Activated CD8-positive, alpha-beta T cell treated with anti-CD3 and anti-CD28 coated beads for 36 hours (primary cell): ENCODE measurements at regions not wholly inside any gene's neighbourhood (a gene's known extent, or its start where the extent isn't known, plus 50 kb on each side); places are given as distances from the start of the nearest gene placed in this dataset.

Source experiments
- ATAC-seq: fragments of 200-7000 bp; cut with Tn5 transposase; one replicate; pipeline ENCODE4 v1.10.0; 2021; ENCODE audit warnings: mild to moderate bottlenecking, moderate library complexity
- CTCF ChIA-PET: fragments of 350-600 bp; sonication (Branson Sonifier 250); formaldehyde crosslinking; loops from one replicate; lab custom pipeline; 2021; ENCODE audit warnings: antibody characterized with exemption; lab: Charles Lee
- POLR2A ChIA-PET: fragments of 350-600 bp; sonication (Branson Sonifier 250); formaldehyde crosslinking; loops from one replicate; lab custom pipeline; 2021; ENCODE audit warnings: antibody characterized with exemption; lab: Charles Lee
- DNase-seq: peaks from one replicate; pipeline ENCODE4 v3.0.0-alpha.2; 2020
- H3K27ac Mint-ChIP-seq: one replicate; pipeline ENCODE4 v1.8.0; 2021; ENCODE audit warnings: mild to moderate bottlenecking, mixed read lengths
- H3K27me3 Mint-ChIP-seq: one replicate; pipeline ENCODE4 v1.8.0; 2021; ENCODE audit warnings: mixed read lengths
- H3K36me3 Mint-ChIP-seq: one replicate; pipeline ENCODE4 v1.8.0; 2021; ENCODE audit warnings: low read depth, mixed read lengths
- H3K4me1 Mint-ChIP-seq: one replicate; pipeline ENCODE4 v1.8.0; 2021; ENCODE audit warnings: low read depth, mixed read lengths
- H3K4me3 Mint-ChIP-seq: one replicate; pipeline ENCODE4 v1.8.0; 2021; ENCODE audit warnings: mild to moderate bottlenecking, moderate library complexity, mixed read lengths
- H3K9me3 Mint-ChIP-seq: one replicate; pipeline ENCODE4 v1.8.0; 2021; ENCODE audit warnings: mixed read lengths
- intact Hi-C: fragments of 100-400 bp; cut with micrococcal nuclease; formaldehyde crosslinking; loops from one replicate; pipeline ENCODE4 v1.10.0; 2022
- TF ChIP-seq, protein P1 (sequence below): fragments of 200-600 bp; IDR thresholded peaks from one replicate; pipeline ENCODE4 v1.8.0; 2022; ENCODE audit warnings: antibody characterized with exemption, mild to moderate bottlenecking

DNA sequence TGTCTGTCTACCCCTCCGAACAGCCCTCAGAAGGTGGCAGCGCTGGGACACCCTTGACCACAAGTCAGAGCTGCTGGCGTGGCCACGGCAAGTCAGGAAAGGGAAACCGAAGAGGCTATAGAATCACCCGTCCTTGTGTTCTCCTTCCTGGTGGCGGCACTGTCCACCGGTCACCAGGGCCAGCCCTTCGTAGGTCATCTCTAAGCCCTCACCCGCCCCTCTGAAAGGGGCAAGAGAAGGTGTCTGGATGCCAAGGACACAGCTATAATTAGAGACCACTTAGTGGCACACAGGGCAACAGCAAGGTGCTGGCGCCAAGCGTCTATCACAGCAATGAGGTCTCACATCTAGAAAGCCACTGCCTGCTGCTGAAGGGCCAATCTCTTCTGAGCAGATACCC is 320.9 kb downstream of the SHANK2 start:
- Mint-ChIP-seq H3K9me3 (peaks cover 6% of the 10 kb centered on the region), H3K4me3 (no peak overlapping the region), H3K36me3 (no peaks in the 10 kb centered on the region), H3K27ac (no peak overlapping the region), H3K4me1 (no peaks in the 10 kb centered on the region), H3K27me3 (peaks cover 5% of the 10 kb centered on the region)
- TF ChIP-seq, protein P1, sequence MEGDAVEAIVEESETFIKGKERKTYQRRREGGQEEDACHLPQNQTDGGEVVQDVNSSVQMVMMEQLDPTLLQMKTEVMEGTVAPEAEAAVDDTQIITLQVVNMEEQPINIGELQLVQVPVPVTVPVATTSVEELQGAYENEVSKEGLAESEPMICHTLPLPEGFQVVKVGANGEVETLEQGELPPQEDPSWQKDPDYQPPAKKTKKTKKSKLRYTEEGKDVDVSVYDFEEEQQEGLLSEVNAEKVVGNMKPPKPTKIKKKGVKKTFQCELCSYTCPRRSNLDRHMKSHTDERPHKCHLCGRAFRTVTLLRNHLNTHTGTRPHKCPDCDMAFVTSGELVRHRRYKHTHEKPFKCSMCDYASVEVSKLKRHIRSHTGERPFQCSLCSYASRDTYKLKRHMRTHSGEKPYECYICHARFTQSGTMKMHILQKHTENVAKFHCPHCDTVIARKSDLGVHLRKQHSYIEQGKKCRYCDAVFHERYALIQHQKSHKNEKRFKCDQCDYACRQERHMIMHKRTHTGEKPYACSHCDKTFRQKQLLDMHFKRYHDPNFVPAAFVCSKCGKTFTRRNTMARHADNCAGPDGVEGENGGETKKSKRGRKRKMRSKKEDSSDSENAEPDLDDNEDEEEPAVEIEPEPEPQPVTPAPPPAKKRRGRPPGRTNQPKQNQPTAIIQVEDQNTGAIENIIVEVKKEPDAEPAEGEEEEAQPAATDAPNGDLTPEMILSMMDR, result no peak
- intact Hi-C loops, result no loop called here
- ATAC-seq (no peak), DNase-seq (no peak)
- ChIA-PET POLR2A (no interaction called here), CTCF (no interaction called here)

DNA sequence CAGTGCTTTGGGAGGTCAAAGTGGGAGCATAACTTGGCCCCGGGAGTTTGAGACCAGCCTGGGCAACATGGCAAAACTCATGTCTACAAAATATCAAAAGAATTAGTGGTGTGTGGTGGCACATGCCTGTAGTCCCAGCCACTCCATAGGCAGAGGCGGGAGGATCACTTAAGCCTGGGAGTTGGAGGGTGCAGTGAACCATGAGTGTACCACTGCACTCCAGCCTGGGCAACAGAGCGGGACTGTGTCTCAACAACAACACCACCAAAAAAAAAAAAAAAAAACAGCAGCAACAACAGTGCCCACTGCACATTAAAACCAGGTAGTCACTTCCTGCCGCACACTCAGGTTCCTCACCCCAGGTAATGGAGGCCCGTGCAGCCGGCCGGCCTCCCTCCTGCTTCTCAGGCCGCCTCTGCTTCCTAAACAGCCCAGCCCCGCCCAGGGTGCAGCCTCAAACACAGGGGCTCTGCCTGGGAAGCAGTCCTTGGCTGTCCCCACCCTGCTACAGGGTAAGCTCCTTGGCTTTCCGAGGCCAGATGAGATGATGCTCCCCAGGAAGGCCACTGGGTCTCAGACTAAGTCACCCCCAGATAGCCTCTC is 318.3 kb downstream of the SHANK2 start:
- H3K36me3 Mint-ChIP-seq, result no peaks in the 10 kb centered on the region
- TF ChIP-seq, protein P1, result no peak
- no peak overlapping the region for H3K27ac Mint-ChIP-seq
- ATAC-seq (no peak), DNase-seq (no peak)
- no peak overlapping the region for H3K4me3 Mint-ChIP-seq
- no peaks in the 10 kb centered on the region for H3K4me1 Mint-ChIP-seq
- peaks cover 1% of the 10 kb centered on the region for H3K27me3 Mint-ChIP-seq
- ChIA-PET POLR2A (no interaction called here), CTCF (no interaction called here)
- intact Hi-C loops, result no loop called here
- peaks cover 6% of the 10 kb centered on the region for H3K9me3 Mint-ChIP-seq

DNA sequence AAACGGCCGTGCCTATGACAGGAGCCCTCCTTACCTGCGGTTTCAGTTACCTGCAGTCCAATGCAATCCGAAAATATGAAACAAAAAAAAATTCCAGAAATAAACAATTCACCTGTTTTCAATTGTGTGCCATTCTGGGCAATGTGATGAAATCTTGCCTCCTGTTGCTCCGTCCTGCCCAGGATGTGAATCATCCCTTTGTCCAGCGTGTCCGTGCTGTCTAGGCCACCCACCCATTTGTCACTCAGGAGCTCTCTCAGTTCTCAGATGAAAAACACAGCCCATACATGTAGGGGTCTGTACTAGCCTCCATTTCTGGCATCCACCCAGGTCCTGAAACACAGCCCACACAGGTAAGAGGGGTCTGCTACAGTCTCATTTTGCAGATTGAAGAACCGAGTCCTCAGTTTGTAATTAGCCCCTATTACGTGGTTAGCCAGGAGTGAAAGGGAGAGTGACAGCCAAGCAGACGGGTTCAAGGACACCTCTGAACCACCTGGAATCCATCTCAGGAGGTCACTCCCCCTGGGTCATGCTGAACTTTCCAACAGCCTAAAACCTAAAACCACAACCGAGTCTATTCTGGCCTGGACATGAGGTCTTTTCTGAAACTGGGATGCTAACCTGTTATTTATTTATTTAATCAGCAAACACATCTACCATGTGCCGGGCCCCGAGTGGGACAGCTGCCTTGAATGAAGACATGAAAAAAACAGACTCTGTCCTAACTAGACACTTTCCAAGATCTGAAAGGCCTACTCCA is 317.2 kb downstream of the SHANK2 start:
- POLR2A ChIA-PET, result no interaction called here
- DNase-seq (no peak), ATAC-seq (no peak)
- Mint-ChIP-seq H3K4me3 (no peak overlapping the region), H3K27me3 (no peaks in the 10 kb centered on the region), H3K36me3 (no peaks in the 10 kb centered on the region), H3K27ac (no peak overlapping the region), H3K4me1 (no peaks in the 10 kb centered on the region), H3K9me3 (peaks cover 9% of the 10 kb centered on the region)
- CTCF ChIA-PET, result no interaction called here
- intact Hi-C loops, result no loop called here
- TF ChIP-seq, protein P1, result no peak

- ATAC-seq (no peak), DNase-seq (peak; percentile 26)
- CTCF ChIA-PET, result no interaction called here
Measured at GRCh38 chr11:70942593-70942992, 309.8 kb downstream of the SHANK2 start.

DNA sequence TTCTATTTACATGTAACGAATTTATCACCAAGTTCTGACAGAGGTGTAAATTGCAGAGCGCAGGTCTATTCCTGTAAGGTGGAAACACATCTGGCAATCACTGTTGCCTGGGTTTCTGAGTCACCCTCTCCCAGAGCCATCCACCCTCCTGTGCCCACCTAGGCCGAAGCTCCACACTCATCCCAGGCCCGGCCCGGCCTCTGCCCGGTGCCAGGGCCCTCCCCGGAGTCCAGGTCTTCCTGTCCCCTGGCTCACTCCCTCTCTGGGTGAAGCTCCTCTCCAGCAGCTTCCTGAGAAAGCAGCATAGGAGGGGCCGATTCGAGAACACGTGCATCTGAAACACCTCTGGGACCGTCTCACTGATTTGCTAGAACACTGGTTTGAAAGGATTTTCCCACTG is 308.2 kb downstream of the SHANK2 start:
- ChIA-PET CTCF (no interaction called here), POLR2A (no interaction called here)
- ATAC-seq (no peak), DNase-seq (no peak)
- Mint-ChIP-seq H3K27me3 (peaks cover 3% of the 10 kb centered on the region), H3K9me3 (peaks cover 35% of the 10 kb centered on the region), H3K4me3 (no peak overlapping the region), H3K27ac (no peak overlapping the region), H3K4me1 (no peaks in the 10 kb centered on the region), H3K36me3 (no peaks in the 10 kb centered on the region)
- TF ChIP-seq, protein P1, result no peak
- intact Hi-C loops, result no loop called here

More at GRCh38 chr11:70942593-70942992, 309.8 kb downstream of the SHANK2 start:
- Mint-ChIP-seq H3K9me3 (peaks cover 35% of the 10 kb centered on the region), H3K4me1 (no peaks in the 10 kb centered on the region), H3K4me3 (no peak overlapping the region), H3K27me3 (no peaks in the 10 kb centered on the region), H3K36me3 (no peaks in the 10 kb centered on the region), H3K27ac (no peak overlapping the region)
- TF ChIP-seq, protein P1, result peak; percentile 56
- intact Hi-C loops, result no loop called here
- POLR2A ChIA-PET, result no interaction called here
